H7 (cell line): ENCODE measurements at regions not wholly inside any gene's neighbourhood (a gene's known extent, or its start where the extent isn't known, plus 50 kb on each side); places are given as distances from the start of the nearest gene placed in this dataset.
A peak's percentile ranks its signal among the peaks of the same experiment; 100 is the strongest.
"Not testable (repeated sequence)": the region's sequence is repeated elsewhere in the genome, so short reads cannot be mapped to it uniquely, and the experiment has no call there.

Source experiments
- DNase-seq: peaks from one replicate; pipeline ENCODE4 v3.0.0; 2012
- H3K27me3 ChIP-seq: 2 replicates; pipeline ENCODE4 v1.6.0; 2011; ENCODE audit warnings: mild to moderate bottlenecking, low read length; ENCODE audit not compliant: control insufficient read depth, insufficient read depth
- H3K36me3 ChIP-seq: replicated peaks from 2 replicates; pipeline ENCODE4 v1.5.1; 2011; ENCODE audit warnings: low read length; ENCODE audit not compliant: control insufficient read depth, insufficient read depth
- H3K4me3 ChIP-seq: 2 replicates; pipeline ENCODE4 v1.5.1; 2011; ENCODE audit warnings: low read depth, mild to moderate bottlenecking, control low read depth, low read length, moderate library complexity; ENCODE audit not compliant: insufficient read depth

- Histone ChIP-seq H3K4me3 (no peak overlapping the region), H3K36me3 (no peaks in the 10 kb centered on the region), H3K27me3 (no peaks in the 10 kb centered on the region)
- no peak for DNase-seq
Observed at GRCh38 chr3:74978684-74979083, 364.2 kb upstream of the CNTN3 start.

GRCh38 chr3:74985028-74985904, 370.8 kb upstream of the CNTN3 start:
- DNase-seq, H3K27me3 ChIP-seq, H3K36me3 ChIP-seq, H3K4me3 ChIP-seq: not testable (repeated sequence)

GRCh38 chr3:74988095-74988494, 373.6 kb upstream of the CNTN3 start:
- Histone ChIP-seq H3K36me3 (no peaks in the 10 kb centered on the region), H3K27me3 (no peaks in the 10 kb centered on the region), H3K4me3 (no peak overlapping the region)
- DNase-seq = no peak

GRCh38 chr3:74992898-74993297, 378.4 kb upstream of the CNTN3 start:
- DNase-seq = no peak
- Histone ChIP-seq H3K36me3 (no peaks in the 10 kb centered on the region), H3K4me3 (no peak overlapping the region), H3K27me3 (no peaks in the 10 kb centered on the region)

- Histone ChIP-seq H3K4me3 (no peak overlapping the region), H3K27me3 (no peaks in the 10 kb centered on the region), H3K36me3 (no peaks in the 10 kb centered on the region)
- DNase-seq = peak; percentile 43
Observed at GRCh38 chr3:75001330-75001729, 386.9 kb upstream of the CNTN3 start.

- Histone ChIP-seq H3K36me3 (no peaks in the 10 kb centered on the region), H3K27me3 (no peaks in the 10 kb centered on the region), H3K4me3 (no peak overlapping the region)
- no peak for DNase-seq
Observed at GRCh38 chr3:75012791-75013331, 398.4 kb upstream of the CNTN3 start.

- Histone ChIP-seq H3K27me3 (no peaks in the 10 kb centered on the region), H3K4me3 (no peak overlapping the region), H3K36me3 (no peaks in the 10 kb centered on the region)
- DNase-seq = no peak
Observed at GRCh38 chr3:75014008-75014407, 399.5 kb upstream of the CNTN3 start.

GRCh38 chr3:75015280-75015679, 400.8 kb upstream of the CNTN3 start:
- no peaks in the 10 kb centered on the region for H3K36me3 ChIP-seq
- no peak overlapping the region for H3K4me3 ChIP-seq
- no peak for DNase-seq
- H3K27me3 ChIP-seq = no peaks in the 10 kb centered on the region

- no peak overlapping the region for H3K4me3 ChIP-seq
- H3K36me3 ChIP-seq = no peaks in the 10 kb centered on the region
- DNase-seq = no peak
- H3K27me3 ChIP-seq = no peaks in the 10 kb centered on the region
Observed at GRCh38 chr3:75035146-75035545, 420.7 kb upstream of the CNTN3 start.

- Histone ChIP-seq H3K4me3 (no peak overlapping the region), H3K36me3 (no peaks in the 10 kb centered on the region), H3K27me3 (no peaks in the 10 kb centered on the region)
- DNase-seq = peak; percentile 6
Observed at GRCh38 chr3:75042941-75043340, 428.5 kb upstream of the CNTN3 start.

GRCh38 chr3:75048650-75049049, 434.2 kb upstream of the CNTN3 start:
- DNase-seq = no peak
- H3K4me3 ChIP-seq = no peak overlapping the region
- H3K36me3 ChIP-seq = no peaks in the 10 kb centered on the region; the same call in 1 of the 2 replicates
- H3K27me3 ChIP-seq = no peaks in the 10 kb centered on the region

GRCh38 chr3:75049533-75049932, 435.1 kb upstream of the CNTN3 start:
- Histone ChIP-seq H3K36me3 (no peaks in the 10 kb centered on the region; the same call in 1 of the 2 replicates), H3K27me3 (no peaks in the 10 kb centered on the region), H3K4me3 (no peak overlapping the region)
- no peak for DNase-seq

GRCh38 chr3:75059120-75059519, 444.7 kb upstream of the CNTN3 start:
- no peaks in the 10 kb centered on the region for H3K27me3 ChIP-seq
- no peak for DNase-seq
- H3K36me3 ChIP-seq = no peaks in the 10 kb centered on the region
- H3K4me3 ChIP-seq = no peak overlapping the region

GRCh38 chr3:75061806-75062205, 447.3 kb upstream of the CNTN3 start:
- Histone ChIP-seq H3K36me3 (no peaks in the 10 kb centered on the region), H3K27me3 (no peaks in the 10 kb centered on the region)
- DNase-seq = no peak

GRCh38 chr3:75075158-75075557, 460.7 kb upstream of the CNTN3 start:
- DNase-seq = no peak
- Histone ChIP-seq H3K36me3 (no peaks in the 10 kb centered on the region), H3K27me3 (no peaks in the 10 kb centered on the region)

More at GRCh38 chr3:75061806-75062205, 447.3 kb upstream of the CNTN3 start:
- no peak overlapping the region for H3K4me3 ChIP-seq

More at GRCh38 chr3:75075158-75075557, 460.7 kb upstream of the CNTN3 start:
- H3K4me3 ChIP-seq = no peak overlapping the region
